ENCODE measurements at regions not wholly inside any gene's neighbourhood (a gene's known extent, or its start where the extent isn't known, plus 50 kb on each side); places are given as distances from the start of the nearest gene placed in this dataset.

GRCh38 chr15:69577397-69577796, 124.8 kb downstream of the RPLP1 start:
- no peak for DNase-seq (ENCODE audit: low spot score)

DNA sequence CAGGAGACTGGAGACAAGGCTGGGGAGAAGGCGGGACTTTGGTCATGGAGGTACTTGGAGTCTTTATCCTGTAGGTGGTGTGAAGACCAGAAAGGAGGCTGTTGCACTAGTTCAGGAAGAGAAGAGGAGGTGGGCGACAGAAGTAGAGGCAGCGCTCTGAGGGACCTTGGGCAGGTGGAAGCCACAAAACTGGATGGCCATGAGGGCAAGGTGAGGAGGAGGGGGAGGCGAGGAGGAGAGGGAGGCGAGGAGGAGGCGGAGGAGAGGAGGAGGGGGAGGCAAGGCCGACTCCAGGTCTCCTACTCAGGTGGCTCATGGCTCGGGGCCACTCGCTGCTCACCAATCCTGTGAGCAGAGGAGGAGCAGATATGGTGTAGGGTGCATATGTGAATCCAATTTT, 125.6 kb downstream of the RPLP1 start:
- DNase-seq (ENCODE audit: low spot score) = no peak

GRCh38 chr15:69578787-69579583, 126.4 kb downstream of the RPLP1 start:
- DNase-seq (ENCODE audit: low spot score) = no peak

- no peak for DNase-seq (ENCODE audit: low spot score)
These were observed 127.5 kb downstream of the RPLP1 start for GRCh38 chr15:69579950-69580618.

- DNase-seq (ENCODE audit: low spot score) = no peak
These were observed 131.0 kb downstream of the RPLP1 start for GRCh38 chr15:69583626-69584025.

DNA sequence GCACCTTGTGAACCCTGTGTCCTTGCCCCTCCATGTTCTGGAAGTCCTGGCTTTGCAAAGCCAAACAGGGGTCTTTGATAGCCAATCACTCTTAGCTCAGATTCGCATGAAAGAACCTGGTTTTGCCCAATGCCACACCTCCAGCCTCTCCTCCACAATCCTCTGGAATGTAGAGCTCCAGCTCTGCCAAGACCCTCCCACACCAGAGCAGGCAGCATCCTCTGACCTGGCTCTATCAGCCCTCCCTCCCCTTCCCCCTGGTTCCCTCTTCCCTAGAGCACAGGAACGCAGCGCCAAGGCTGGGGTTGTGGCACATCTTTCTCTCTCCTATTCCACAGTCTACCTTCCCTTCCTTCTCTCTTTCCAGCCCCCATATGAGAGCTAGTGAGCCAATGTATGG, 133.3 kb downstream of the RPLP1 start:
- DNase-seq (ENCODE audit: low spot score) = no peak

DNA sequence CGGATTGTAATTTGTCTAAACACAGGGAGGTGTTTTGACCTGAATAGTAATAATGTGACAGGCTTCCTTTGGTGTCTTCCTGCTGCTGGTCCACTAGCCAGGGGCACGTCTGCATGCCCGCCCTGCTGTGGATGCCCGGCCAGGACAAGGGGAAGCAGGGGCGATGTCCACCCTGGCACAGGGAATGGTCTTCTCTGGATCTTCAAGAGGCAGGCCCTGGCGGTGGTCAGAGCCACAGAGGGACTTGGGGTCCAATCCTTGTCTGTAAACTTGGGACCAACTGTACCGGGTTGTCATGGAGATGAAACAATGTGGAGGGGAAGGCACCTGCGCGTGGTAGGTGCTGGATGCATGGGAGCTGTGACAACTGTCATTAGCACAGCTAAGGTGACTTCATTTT, 134.1 kb downstream of the RPLP1 start:
- no peak for DNase-seq (ENCODE audit: low spot score)

- DNase-seq (ENCODE audit: low spot score) = no peak
These were observed 135.3 kb downstream of the RPLP1 start for GRCh38 chr15:69587723-69588426.

DNA sequence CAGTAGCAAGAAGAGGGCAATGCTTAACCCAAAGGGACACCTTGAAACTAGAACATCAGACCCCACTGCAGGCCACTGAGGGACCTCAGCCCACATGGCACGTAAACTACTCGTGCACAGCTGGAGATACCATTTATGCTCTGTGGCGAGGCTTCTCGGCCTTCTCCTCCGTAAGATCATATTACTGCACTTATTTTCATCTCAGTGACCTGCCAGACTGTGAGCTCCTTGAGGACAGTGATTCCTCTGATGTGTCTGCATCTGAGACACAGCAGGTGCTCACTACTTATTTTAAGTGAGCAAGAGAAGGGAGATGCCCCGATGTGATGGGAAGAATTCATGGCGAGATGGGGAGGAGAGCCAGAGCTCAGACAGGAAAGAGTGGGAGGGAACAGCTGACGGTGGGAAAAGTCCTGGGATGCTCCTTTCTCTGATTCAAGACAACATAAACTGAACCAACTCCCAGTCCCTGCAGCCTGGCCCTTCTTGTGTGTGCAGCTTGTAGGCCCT, 137.6 kb downstream of the RPLP1 start:
- no peak for DNase-seq (ENCODE audit: low spot score)

- no peak for DNase-seq (ENCODE audit: low spot score)
These were observed 138.4 kb downstream of the RPLP1 start for GRCh38 chr15:69590932-69591524.

DNA sequence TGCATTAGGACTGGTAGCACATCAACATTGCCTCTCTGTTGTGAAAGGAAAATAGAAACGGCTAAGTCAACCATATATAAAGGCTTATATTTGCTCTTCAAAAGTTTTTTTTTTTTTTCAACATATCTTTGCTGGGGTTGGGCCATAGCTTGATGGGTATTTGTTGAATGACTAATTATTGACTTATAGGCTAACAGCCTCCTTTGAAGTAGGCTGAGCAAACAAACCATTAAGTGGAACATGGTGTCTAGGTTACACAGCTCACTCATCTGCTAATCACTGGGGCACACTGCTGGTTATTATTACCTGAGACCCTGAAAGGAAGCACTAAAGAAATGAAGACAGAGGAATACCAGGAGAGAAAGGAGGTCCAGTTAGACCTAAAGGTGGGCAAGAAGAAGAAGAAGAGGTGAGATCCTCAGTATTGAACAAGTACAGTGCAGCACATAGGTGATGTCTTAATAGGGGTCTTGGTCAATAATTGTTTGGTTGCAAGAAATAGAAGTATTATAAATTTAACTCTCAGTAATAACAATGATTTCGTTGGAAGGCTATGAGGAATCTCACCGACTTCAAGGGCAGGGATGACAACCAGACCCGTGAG, 139.4 kb downstream of the RPLP1 start:
- DNase-seq (ENCODE audit: low spot score) = no peak

DNA sequence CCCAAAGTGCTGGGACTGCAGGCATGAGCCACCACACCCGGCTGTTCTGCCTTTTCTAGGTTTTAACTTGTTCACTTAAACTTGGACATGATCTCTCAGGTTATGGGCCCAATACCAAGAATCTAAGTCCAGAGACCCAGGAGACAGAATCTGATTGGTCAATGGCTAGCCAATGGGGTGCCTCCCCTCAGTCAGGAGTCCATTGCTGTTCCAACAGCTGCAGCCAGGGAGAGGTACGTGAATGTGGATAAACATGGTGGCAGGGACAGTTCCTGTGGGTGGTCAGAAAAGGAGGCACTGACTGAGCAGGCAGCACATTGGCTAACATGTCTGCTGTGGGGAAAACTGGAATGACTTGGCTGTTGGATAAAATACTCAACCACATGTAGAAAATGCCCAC, 140.3 kb downstream of the RPLP1 start:
- DNase-seq (ENCODE audit: low spot score) = no peak

DNA sequence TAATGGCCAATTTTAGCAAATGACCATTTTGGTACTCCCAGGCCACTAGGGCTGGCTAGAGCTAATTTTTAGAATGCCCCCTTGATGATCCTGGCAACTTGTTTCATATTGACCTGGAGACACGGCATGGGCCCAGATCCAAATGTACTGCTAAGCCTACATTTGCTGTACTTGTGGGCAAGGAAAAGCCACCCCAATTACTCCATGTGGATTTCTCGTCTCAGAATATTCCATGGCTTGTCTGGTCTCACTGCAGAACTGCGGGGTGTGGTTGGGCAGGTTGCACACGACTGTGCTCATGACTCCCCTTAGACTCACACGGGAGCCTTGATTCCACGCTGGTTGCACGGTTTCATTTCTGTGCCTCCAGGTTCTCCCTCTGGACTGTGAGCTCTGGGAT, 140.9 kb downstream of the RPLP1 start:
- DNase-seq (ENCODE audit: low spot score) = no peak

GRCh38 chr15:69593981-69594966, 141.7 kb downstream of the RPLP1 start:
- no peak for DNase-seq (ENCODE audit: low spot score)

- DNase-seq (ENCODE audit: low spot score) = no peak
These were observed 142.6 kb downstream of the RPLP1 start for GRCh38 chr15:69595009-69595791.

GRCh38 chr15:69597061-69597592, 144.5 kb downstream of the RPLP1 start:
- no peak for DNase-seq (ENCODE audit: low spot score)

DNA sequence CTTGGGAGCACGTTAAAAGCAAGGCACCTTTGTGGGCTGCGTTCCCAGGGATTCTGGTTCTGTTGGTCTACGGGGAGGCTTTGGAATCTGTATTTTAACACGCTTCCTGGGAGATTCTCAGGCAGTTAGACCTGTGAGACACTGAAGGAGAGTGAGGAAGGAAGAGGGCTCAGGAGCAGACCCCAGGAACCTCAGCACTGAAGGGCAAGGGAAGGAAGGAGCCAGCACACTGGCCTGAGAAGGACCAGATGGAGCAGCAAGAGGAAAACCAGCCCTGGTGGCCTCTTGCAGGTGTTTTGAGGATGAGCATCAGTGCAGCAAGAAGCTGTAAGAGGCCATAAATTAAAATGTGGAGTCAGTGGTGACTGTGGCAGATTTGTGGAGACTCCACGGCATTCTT, 146.7 kb downstream of the RPLP1 start:
- DNase-seq (ENCODE audit: low spot score) = no peak

GRCh38 chr15:69600556-69601085, 148.0 kb downstream of the RPLP1 start:
- DNase-seq (ENCODE audit: low spot score) = no peak

- DNase-seq (ENCODE audit: low spot score) = no peak
These were observed 149.3 kb downstream of the RPLP1 start for GRCh38 chr15:69601711-69602504.
